ENCODE measurements at regions not wholly inside any gene's neighbourhood (a gene's known extent, or its start where the extent isn't known, plus 50 kb on each side); places are given as distances from the start of the nearest gene placed in this dataset.

- DNase-seq (ENCODE audit: insufficient read length, low spot score) (peak; percentile 24), FAIRE-seq (peak; percentile 88)
- TF ChIP-seq, protein P1, sequence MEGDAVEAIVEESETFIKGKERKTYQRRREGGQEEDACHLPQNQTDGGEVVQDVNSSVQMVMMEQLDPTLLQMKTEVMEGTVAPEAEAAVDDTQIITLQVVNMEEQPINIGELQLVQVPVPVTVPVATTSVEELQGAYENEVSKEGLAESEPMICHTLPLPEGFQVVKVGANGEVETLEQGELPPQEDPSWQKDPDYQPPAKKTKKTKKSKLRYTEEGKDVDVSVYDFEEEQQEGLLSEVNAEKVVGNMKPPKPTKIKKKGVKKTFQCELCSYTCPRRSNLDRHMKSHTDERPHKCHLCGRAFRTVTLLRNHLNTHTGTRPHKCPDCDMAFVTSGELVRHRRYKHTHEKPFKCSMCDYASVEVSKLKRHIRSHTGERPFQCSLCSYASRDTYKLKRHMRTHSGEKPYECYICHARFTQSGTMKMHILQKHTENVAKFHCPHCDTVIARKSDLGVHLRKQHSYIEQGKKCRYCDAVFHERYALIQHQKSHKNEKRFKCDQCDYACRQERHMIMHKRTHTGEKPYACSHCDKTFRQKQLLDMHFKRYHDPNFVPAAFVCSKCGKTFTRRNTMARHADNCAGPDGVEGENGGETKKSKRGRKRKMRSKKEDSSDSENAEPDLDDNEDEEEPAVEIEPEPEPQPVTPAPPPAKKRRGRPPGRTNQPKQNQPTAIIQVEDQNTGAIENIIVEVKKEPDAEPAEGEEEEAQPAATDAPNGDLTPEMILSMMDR (IDR thresholded peaks at IDR 0.05; ENCODE audit: insufficient read depth, missing control alignments) = no peak
Measured at GRCh38 chr15:46266661-46267060, 631.8 kb downstream of the SQOR start.

GRCh38 chr15:46270481-46271147 is 635.8 kb downstream of the SQOR start:
- TF ChIP-seq, protein P1 (IDR thresholded peaks at IDR 0.05; ENCODE audit: insufficient read depth, missing control alignments) = no peak
- FAIRE-seq (no peak), DNase-seq (ENCODE audit: insufficient read length, low spot score) (no peak)

GRCh38 chr15:46275701-46276100 is 640.9 kb downstream of the SQOR start:
- FAIRE-seq (no peak), DNase-seq (ENCODE audit: insufficient read length, low spot score) (no peak)
- TF ChIP-seq, protein P1 (IDR thresholded peaks at IDR 0.05; ENCODE audit: insufficient read depth, missing control alignments) = no peak

DNA sequence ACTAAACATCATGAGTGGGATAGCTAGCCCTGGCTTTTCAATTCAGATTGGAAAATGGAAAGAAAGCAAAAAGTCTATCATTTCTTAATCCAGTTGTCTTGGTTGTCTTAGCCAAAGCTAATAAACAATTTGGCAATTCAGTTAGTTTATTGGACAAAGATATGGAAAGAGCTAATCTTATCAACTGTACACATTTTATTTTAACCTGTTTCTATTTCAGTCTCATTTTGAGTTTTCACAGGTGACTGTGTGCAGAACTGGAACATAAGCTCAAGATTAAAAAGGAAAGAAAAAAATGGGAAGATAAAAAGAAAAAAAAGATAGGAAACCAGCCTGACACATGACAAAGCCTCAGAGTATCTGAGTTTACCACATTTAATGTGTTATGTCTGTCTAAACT is 642.6 kb downstream of the SQOR start:
- DNase-seq (ENCODE audit: insufficient read length, low spot score) = no peak
- no peak for FAIRE-seq
- TF ChIP-seq, protein P1 (IDR thresholded peaks at IDR 0.05; ENCODE audit: insufficient read depth, missing control alignments) = no peak

GRCh38 chr15:46278062-46278461 is 643.2 kb downstream of the SQOR start:
- DNase-seq (ENCODE audit: insufficient read length, low spot score) = no peak
- TF ChIP-seq, protein P1 (IDR thresholded peaks at IDR 0.05; ENCODE audit: insufficient read depth, missing control alignments) = no peak
- FAIRE-seq = peak; percentile 92

DNA sequence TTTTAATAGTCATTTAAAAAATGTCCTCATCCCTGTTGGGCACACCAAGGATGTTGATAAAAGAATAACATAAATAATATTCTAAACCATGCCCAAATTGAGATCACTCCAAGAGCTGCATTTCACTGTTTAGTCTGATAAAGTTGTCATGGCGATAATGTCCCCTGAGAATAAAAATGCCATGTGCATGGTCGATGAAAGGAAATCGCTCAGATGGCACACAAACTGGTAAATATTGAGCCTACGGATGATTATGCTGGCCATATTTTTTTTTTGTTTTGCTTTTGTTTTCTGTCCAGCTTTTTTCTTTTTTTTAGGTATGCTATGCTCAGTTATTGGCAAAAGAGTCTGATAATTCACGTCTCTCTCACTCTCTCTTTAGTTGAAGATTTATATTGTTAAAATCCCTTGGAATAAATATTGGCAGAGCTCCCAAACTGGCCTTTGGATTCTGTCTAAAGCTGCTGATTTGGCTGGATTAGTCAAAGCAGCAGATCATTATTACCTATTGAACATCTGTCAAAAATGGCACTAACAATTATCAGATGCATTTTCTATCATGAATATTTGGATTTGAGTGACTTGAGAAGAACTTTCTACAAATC is 643.8 kb downstream of the SQOR start:
- peak; percentile 94 for FAIRE-seq
- DNase-seq (ENCODE audit: insufficient read length, low spot score) = no peak
- TF ChIP-seq, protein P1 (IDR thresholded peaks at IDR 0.05; ENCODE audit: insufficient read depth, missing control alignments) = no peak

Data from D721Med (cell line).